A549 (cell line): ENCODE measurements at regions not wholly inside any gene's neighbourhood (a gene's known extent, or its start where the extent isn't known, plus 50 kb on each side); places are given as distances from the start of the nearest gene placed in this dataset.

Experiments
- CBX8 ChIP-seq: fragments of 200-600 bp; sonication (generic); IDR thresholded peaks from 2 replicates; pipeline ENCODE4 v1.6.1; 2016
- CEBPB ChIP-seq, 2 experiments: fragments of >200 bp in 1 of 2; sonication (Bioruptor Twin) in 1 of 2; formaldehyde crosslinking in 1 of 2; IDR thresholded peaks; 2 replicates each; pipeline ENCODE4 v1.6.1; 2012 to 2016
- CHD2 ChIP-seq: fragments of 150-350 bp; IDR thresholded peaks from 2 replicates; pipeline ENCODE4 v1.6.1; 2014; ENCODE audit warnings: low read length; ENCODE audit not compliant: partially characterized antibody
- CTCF ChIP-seq: fragments of >200 bp; sonication (Bioruptor Twin); formaldehyde crosslinking; IDR thresholded peaks from 3 replicates; pipeline ENCODE4 v1.5.1; 2016
- EHMT2 ChIP-seq: fragments of 200-600 bp; sonication (generic); IDR thresholded peaks from 2 replicates; pipeline ENCODE4 v1.6.1; 2016; ENCODE audit warnings: antibody characterized with exemption, low read depth, mild to moderate bottlenecking, moderate library complexity
- MYC ChIP-seq: IDR thresholded peaks from 2 replicates; pipeline ENCODE4 v1.6.1; 2012; ENCODE audit warnings: mild to moderate bottlenecking, inconsistent platforms, low read length, improper control_type of control experiment, borderline replicate concordance
- POLR2A ChIP-seq: IDR thresholded peaks from 2 replicates; pipeline ENCODE4 v1.6.1; 2012; ENCODE audit warnings: mild to moderate bottlenecking, low read length
- RFX5 ChIP-seq: fragments of 450-650 bp; IDR thresholded peaks from 2 replicates; pipeline ENCODE4 v1.7.1; 2014; ENCODE audit warnings: antibody characterized with exemption, mild to moderate bottlenecking, moderate library complexity
- SMC3 ChIP-seq: fragments of >200 bp; sonication (Bioruptor Twin); formaldehyde crosslinking; IDR thresholded peaks from 3 replicates; pipeline ENCODE4 v1.6.1; 2018; ENCODE audit warnings: inconsistent platforms
- TF ChIP-seq, protein P1 (sequence below): fragments of 450-650 bp; IDR thresholded peaks from 2 replicates; pipeline ENCODE4 v1.6.1; 2014; ENCODE audit warnings: antibody characterized with exemption

DNA sequence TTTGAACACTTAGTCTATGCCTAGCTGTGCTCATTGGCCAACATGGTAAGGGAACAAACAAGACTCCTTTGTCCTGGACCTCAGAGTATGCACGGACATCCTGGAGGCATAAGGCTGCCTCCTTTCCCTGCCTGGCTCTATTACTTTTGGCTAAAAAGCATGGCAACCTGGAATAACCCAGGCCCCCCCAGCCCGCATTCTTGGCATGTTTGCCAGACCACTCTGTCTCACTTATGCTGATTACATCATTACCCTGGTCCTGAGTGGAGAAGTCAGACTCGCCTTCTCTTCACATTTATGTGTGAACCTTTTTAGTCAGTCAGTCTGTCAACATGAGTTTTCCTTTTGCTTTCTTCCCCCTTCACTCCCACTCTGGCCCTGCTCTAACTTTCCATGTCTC is 58.0 kb upstream of the ELK3 start:
- TF ChIP-seq EHMT2 (no peak), POLR2A (no peak), CTCF (no peak), CHD2 (no peak), CBX8 (no peak), MYC (no peak), SMC3 (no peak), CEBPB (IDR thresholded peaks at IDR 0.05) (no peak), RFX5 (no peak)
- TF ChIP-seq, protein P1, sequence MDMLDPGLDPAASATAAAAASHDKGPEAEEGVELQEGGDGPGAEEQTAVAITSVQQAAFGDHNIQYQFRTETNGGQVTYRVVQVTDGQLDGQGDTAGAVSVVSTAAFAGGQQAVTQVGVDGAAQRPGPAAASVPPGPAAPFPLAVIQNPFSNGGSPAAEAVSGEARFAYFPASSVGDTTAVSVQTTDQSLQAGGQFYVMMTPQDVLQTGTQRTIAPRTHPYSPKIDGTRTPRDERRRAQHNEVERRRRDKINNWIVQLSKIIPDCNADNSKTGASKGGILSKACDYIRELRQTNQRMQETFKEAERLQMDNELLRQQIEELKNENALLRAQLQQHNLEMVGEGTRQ: no peak
